Muscle layer of duodenum (tissue), 2 donors: ENCODE measurements at regions not wholly inside any gene's neighbourhood (a gene's known extent, or its start where the extent isn't known, plus 50 kb on each side); places are given as distances from the start of the nearest gene placed in this dataset.

Experiments used
- H3K27ac ChIP-seq: one replicate; pipeline ENCODE4 v1.7.0; 2013; ENCODE audit warnings: mild to moderate bottlenecking, low read length
- H3K27me3 ChIP-seq: one replicate; pipeline ENCODE4 v1.7.0; 2013; ENCODE audit warnings: low read depth, mild to moderate bottlenecking, control low read depth, low read length
- H3K36me3 ChIP-seq, 2 donors: one replicate each; pipeline ENCODE4 v1.7.0; 2013; ENCODE audit warnings: low read length in 2 of 2, control low read depth in 1 of 2, mild to moderate bottlenecking in 1 of 2; ENCODE audit not compliant: insufficient read depth in 2 of 2, control insufficient read depth in 1 of 2
- H3K4me1 ChIP-seq, 2 donors: one replicate each; pipeline ENCODE4 v1.7.0; 2013; ENCODE audit warnings: low read length in 2 of 2, mild to moderate bottlenecking in 2 of 2, control low read depth in 1 of 2, moderate library complexity in 1 of 2; ENCODE audit not compliant: insufficient read depth in 2 of 2, control insufficient read depth in 1 of 2
- H3K4me3 ChIP-seq, 2 donors: one replicate each; pipeline ENCODE4 v1.7.0; 2013; ENCODE audit warnings: low read length in 2 of 2, low read depth in 1 of 2, mild to moderate bottlenecking in 1 of 2
- H3K9me3 ChIP-seq, 2 donors: one replicate each; pipeline ENCODE4 v1.7.0; 2013; ENCODE audit warnings: low read length in 2 of 2, control low read depth in 1 of 2, mild to moderate bottlenecking in 1 of 2; ENCODE audit not compliant: control insufficient read depth in 1 of 2
- donor health status: healthy.

DNA sequence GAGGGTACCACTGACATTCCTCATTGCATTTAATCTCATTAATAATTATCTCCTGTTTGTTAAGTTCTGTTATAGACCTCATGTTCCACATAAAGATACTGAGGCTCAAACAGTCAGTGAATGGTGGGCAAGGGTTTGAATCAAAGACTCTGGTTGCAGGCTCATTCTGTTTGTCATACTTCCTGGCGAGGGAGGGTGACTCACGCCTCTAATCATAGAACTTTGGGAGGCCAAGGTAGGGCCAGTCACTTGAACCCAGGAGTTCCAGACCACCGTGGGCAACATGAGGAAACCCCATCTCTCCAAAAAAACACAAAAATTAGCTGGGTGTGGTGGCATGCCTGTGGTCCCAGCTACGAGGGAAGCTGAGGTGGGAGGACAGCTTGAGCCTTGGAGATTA, 220.7 kb upstream of the MIR17HG start:
- Histone ChIP-seq H3K36me3 (no peaks in the 10 kb centered on the region), H3K27ac (no peak overlapping the region), H3K9me3 (no peaks in the 10 kb centered on the region), H3K27me3 (no peaks in the 10 kb centered on the region), H3K4me3 (no peak overlapping the region), H3K4me1 (no peaks in the 10 kb centered on the region)

DNA sequence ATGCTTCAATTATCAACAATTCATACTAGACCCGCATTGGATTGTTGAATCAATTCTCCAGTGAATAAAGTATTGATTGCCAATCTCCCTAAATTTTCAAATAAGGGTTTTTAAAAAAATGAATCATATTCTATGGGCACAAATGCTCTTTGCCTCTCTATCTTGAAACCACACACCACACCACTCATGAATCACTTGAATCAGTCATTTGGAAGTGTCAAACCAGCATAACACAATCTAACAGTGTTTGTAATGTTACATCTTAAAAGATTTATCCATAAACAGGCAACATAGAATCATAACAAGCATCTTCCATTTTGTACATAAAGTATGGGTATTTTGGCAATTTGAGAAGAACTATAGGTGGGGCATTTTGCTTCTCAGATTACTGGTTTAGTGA, 219.5 kb upstream of the MIR17HG start:
- Histone ChIP-seq H3K9me3 (no peaks in the 10 kb centered on the region), H3K27me3 (no peaks in the 10 kb centered on the region), H3K4me3 (no peak overlapping the region), H3K4me1 (no peaks in the 10 kb centered on the region), H3K27ac (no peak overlapping the region), H3K36me3 (no peaks in the 10 kb centered on the region)

DNA sequence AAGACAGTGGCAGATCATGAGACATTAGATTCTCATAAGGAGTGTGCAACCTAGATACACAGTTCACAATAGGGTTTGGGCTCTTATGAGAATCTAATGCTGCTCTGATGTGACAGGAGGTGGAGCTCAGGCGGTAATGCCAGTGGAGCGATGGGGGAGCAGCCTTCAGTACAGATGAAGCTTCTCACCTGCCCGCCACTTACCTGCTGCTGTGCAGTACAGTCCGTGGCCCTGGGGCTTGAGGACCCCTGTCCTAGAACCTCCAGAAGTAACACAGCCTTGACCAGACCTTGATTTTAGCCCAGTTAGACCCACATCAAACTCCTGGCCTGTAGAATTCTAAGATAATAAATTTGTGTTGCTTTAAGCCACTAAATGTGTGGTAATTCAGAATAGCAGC, 215.1 kb upstream of the MIR17HG start:
- Histone ChIP-seq H3K36me3 (no peaks in the 10 kb centered on the region), H3K27me3 (no peaks in the 10 kb centered on the region), H3K4me1 (no peaks in the 10 kb centered on the region), H3K27ac (no peak overlapping the region), H3K9me3 (no peaks in the 10 kb centered on the region), H3K4me3 (no peak overlapping the region)

DNA sequence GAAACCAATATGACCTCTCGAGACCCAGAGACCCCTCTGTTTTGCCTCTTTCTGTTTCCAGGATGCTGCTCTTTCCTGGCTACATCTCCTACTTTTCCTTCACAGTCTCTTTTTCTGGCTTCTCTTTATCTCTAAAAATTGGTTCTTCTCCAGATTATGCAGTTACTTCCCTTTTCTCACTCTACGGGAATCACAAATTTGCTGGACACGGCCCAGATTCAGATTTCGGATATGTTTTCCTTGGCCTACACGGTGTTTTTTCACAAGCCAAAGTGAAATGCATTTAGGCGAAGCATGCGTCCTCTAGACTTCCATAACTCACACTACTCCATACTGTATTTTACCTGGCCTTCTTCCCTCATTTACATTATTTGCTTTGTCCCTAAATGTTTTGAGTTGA, 214.7 kb upstream of the MIR17HG start:
- Histone ChIP-seq H3K36me3 (no peaks in the 10 kb centered on the region), H3K4me1 (no peaks in the 10 kb centered on the region), H3K27ac (no peak overlapping the region), H3K9me3 (no peaks in the 10 kb centered on the region), H3K27me3 (no peaks in the 10 kb centered on the region), H3K4me3 (no peak overlapping the region)

DNA sequence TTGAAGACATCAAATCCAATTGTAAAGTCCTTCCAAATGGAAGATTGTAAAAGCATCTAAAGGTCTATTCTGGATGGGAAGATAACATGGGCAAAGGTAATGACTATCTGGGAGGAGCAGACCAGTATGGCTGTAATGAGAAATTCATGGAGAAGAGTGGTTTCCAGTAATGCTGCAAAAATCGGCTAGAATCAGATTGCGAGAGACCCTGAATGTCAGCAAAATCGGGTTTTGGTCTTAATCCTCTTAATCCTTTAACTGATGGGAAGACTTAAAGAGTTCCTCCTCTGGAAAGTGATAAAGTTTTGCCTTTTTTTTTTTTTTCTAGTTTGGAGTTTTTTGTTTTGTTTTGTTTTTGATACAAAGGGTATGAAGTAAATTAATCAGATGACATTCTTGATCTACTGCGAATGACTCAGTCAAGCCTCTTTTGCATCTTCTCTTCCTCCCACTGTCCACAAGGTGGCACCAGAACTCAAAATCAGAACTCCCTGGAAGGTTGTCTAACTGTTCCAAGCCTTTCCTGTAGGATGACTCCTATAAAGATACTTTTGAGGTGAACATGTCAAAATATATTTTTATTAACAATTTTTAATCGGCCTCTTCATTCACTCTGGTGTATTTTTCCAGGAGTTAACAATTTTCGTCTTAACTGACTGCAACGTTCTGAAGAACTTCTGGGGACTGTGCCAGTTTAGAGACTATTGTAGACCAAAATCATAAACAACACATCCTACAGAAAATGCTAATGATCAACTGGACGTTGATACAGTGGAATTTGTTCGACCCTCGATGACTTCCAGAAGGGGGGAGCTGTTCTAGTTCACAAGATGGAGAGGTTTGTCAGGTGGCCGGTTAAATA, 213.3 kb upstream of the MIR17HG start:
- Histone ChIP-seq H3K9me3 (no peaks in the 10 kb centered on the region), H3K27me3 (no peaks in the 10 kb centered on the region), H3K4me3 (no peak overlapping the region), H3K27ac (no peak overlapping the region), H3K4me1 (no peaks in the 10 kb centered on the region), H3K36me3 (no peaks in the 10 kb centered on the region)

DNA sequence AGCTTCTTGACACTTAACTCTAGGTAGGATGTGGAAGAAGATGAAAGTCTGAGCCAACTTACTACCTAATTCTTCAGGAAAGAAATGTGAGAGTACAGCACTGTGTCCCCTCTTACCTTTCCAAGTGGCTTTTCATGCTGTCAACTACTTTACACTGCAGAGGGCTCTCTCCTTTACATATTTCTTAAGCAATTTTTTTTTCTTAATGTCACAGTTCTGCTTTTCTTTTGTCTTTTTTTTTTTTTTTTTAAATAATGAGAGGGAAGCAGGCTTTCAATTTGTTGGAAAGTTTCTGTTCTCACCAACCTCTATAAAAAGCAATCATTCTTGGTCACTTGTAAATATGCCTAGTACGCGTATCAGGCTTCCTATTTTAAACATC, 212.7 kb upstream of the MIR17HG start:
- Histone ChIP-seq H3K27me3 (no peaks in the 10 kb centered on the region), H3K27ac (no peak overlapping the region), H3K36me3 (no peaks in the 10 kb centered on the region), H3K4me3 (no peak overlapping the region), H3K9me3 (no peaks in the 10 kb centered on the region), H3K4me1 (no peaks in the 10 kb centered on the region)

DNA sequence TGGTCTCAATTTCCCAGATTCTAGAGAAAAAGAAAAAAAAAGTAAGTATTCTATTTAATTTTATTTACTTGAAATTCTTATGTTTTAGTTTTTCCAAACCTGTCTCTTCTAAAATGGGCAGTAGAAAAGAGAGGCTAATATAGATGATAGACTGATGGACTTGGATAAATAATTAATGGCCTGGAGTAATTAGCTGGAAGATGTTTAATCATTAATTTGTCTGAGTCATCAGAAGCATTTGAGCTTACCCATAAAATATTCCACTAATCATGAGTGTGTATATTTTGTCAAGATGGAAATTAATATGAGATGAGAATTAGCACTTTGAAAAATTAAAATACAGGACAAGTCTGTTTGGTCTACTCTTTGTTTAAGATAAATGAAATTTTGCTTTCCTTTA, 212.1 kb upstream of the MIR17HG start:
- Histone ChIP-seq H3K36me3 (no peaks in the 10 kb centered on the region), H3K27me3 (no peaks in the 10 kb centered on the region), H3K4me3 (no peak overlapping the region), H3K4me1 (no peaks in the 10 kb centered on the region), H3K9me3 (no peaks in the 10 kb centered on the region), H3K27ac (no peak overlapping the region)

DNA sequence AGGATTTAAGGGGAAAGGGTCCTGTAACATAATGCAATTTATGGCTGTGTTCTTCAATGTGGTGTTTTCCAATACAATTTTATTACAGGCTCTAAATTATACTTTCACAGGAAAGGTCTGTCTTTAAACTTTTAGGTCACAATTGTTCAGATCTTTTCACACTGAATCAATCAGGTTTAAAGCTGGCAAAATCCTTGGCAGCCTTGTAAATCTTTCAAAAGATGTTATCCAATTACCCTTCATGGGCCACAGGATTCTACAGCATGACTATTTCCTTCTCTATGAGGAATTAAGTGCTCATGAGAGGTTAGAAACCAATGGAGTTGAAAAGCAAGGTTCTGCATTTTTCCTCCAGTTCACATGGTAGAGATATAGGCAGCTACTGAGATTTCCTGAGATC, 211.5 kb upstream of the MIR17HG start:
- Histone ChIP-seq H3K9me3 (no peaks in the 10 kb centered on the region), H3K27ac (no peak overlapping the region), H3K4me3 (no peak overlapping the region), H3K36me3 (no peaks in the 10 kb centered on the region), H3K27me3 (no peaks in the 10 kb centered on the region), H3K4me1 (no peaks in the 10 kb centered on the region)

DNA sequence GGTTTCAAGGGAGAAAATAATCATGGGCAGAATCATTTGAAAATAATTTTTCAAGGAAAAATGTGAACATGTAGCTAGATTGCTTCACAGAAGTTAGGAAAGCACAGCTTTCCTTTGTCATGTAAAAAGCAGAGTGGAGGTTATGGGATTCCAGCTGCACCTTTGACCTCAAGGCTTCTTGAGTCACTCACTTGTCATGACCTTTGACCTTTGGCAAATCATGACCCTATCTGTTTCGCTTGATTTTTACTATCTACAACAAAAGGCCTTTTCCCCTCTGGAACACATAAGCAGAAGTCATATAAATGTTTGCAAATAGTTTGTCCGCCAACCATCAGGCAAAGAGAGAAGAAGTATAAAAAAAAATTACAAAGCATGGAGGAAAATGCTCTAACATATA, 210.7 kb upstream of the MIR17HG start:
- Histone ChIP-seq H3K27me3 (no peaks in the 10 kb centered on the region), H3K4me3 (no peak overlapping the region), H3K9me3 (no peaks in the 10 kb centered on the region), H3K4me1 (no peaks in the 10 kb centered on the region), H3K27ac (no peak overlapping the region), H3K36me3 (no peaks in the 10 kb centered on the region)

DNA sequence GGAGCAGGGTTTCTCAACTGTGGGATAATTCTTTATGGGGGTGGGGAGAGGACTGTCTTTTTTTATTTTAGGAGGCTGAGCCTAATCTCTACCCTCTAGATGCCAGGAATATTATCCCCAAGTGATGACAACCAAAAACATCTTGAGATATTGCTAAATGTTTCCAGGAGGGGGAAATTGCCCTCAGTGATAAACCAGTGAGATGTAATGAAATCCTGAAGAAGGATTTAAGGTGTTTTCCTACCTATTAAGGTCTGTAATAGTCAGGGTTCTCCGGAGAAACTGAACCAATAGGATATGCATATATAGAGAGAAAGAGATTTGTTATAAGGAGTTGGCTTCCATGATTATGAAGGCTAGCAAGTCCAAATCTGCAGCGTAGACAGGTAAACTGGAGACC, 208.3 kb upstream of the MIR17HG start:
- H3K4me3 ChIP-seq: no peak overlapping the region

DNA sequence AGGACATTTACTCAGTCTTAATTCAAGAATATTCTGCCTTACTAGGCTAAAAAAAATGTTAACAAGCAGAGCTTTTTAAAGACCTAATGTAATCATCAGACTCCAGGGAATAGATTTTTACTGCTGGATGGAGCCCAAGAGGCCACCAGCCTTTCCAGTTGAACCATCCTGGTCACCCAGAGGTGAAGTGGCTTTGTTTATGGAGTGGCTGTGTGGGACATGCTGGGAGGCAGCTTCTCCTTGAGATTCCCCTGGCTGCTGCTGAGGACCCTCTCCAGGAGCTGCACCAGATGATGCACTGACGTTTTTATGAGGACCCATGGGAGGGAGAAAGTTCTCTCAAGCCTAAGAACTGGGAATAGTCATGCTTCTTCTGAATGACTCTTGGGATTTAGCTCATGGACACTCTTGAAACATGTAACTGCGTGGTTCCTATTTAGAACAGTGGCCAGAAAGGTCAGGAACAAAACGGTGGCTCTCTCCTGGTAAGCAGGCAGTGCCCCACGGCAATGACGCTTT, 205.9 kb upstream of the MIR17HG start:
- H3K27me3 ChIP-seq: no peaks in the 10 kb centered on the region
- H3K4me1 ChIP-seq: no peaks in the 10 kb centered on the region
- no peak overlapping the region for H3K4me3 ChIP-seq
- no peaks in the 10 kb centered on the region for H3K9me3 ChIP-seq
- no peaks in the 10 kb centered on the region for H3K36me3 ChIP-seq
- H3K27ac ChIP-seq: no peak overlapping the region

More for the DNA sequence above, 208.3 kb upstream of the MIR17HG start:
- Histone ChIP-seq H3K9me3 (no peaks in the 10 kb centered on the region), H3K27me3 (no peaks in the 10 kb centered on the region), H3K36me3 (no peaks in the 10 kb centered on the region), H3K27ac (no peak overlapping the region), H3K4me1 (no peaks in the 10 kb centered on the region)

DNA sequence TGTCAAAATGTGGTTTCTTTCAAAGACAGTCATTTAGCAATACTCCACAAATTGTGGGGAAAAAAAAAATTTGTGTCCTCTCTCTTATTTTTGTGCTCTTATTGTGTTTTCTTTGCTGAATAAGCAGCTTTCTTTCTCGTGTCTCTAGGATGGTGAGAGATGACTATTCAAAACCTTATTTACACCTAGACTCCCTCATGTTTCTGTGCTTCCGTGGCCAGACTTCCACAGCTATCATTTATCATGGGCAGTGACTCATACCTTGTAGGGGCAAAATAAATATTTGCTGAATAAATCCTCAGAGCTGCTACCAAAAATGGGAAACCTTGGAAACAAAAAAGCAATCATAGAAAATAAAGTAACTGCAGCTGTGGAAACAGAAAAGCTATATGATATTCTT, 204.9 kb upstream of the MIR17HG start:
- no peaks in the 10 kb centered on the region for H3K27me3 ChIP-seq
- no peak overlapping the region for H3K27ac ChIP-seq
- H3K36me3 ChIP-seq: no peaks in the 10 kb centered on the region
- H3K9me3 ChIP-seq: no peaks in the 10 kb centered on the region
- H3K4me1 ChIP-seq: no peaks in the 10 kb centered on the region
- H3K4me3 ChIP-seq: no peak overlapping the region
